ENCODE measurements at regions not wholly inside any gene's neighbourhood (a gene's known extent, or its start where the extent isn't known, plus 50 kb on each side); places are given as distances from the start of the nearest gene placed in this dataset.

GRCh38 chr2:104448661-104449440, 405.1 kb upstream of the POU3F3 start:
- no peak overlapping the region for H3K4me3 ChIP-seq (ENCODE audit: low read depth, poor library complexity, severe bottlenecking)
- TF ChIP-seq POLR2A (IDR thresholded peaks at IDR 0.05) (no peak), CTCF (IDR thresholded peaks at IDR 0.05) (no peak)
- intact Hi-C loops (cut with DNase I; ENCODE audit: low total_unique reads) = no loop called here
- 62 to 69% methylated on average over 5 of the region's 5 CpGs for WGBS, 2 donors
- DNase-seq (ENCODE audit: low spot score in 2 of 2) = no peak

GRCh38 chr2:104452558-104452957, 401.4 kb upstream of the POU3F3 start:
- 68 to 83% methylated on average over 2 of the region's 2 CpGs for WGBS, 2 donors

GRCh38 chr2:104462731-104463130, 391.2 kb upstream of the POU3F3 start:
- intact Hi-C loops (cut with DNase I; ENCODE audit: low total_unique reads) = no loop called here
- no peak for DNase-seq (ENCODE audit: low spot score in 2 of 2)
- no peak overlapping the region for H3K4me3 ChIP-seq (ENCODE audit: low read depth, poor library complexity, severe bottlenecking)
- 85 to 86% methylated on average over 2 of the region's 2 CpGs for WGBS, 2 donors
- no peak for TF ChIP-seq CTCF (IDR thresholded peaks at IDR 0.05)
- no peak for TF ChIP-seq POLR2A (IDR thresholded peaks at IDR 0.05)

More at GRCh38 chr2:104452558-104452957, 401.4 kb upstream of the POU3F3 start:
- intact Hi-C loops (cut with DNase I; ENCODE audit: low total_unique reads) = no loop called here
- DNase-seq (ENCODE audit: low spot score in 2 of 2) = no peak
- TF ChIP-seq POLR2A (IDR thresholded peaks at IDR 0.05) = no peak
- TF ChIP-seq CTCF (IDR thresholded peaks at IDR 0.05) = no peak
- H3K4me3 ChIP-seq (ENCODE audit: low read depth, poor library complexity, severe bottlenecking) = no peak overlapping the region

- DNase-seq (ENCODE audit: low spot score in 2 of 2) = no peak
- intact Hi-C loops (cut with DNase I; ENCODE audit: low total_unique reads) = no loop called here
- H3K4me3 ChIP-seq (ENCODE audit: low read depth, poor library complexity, severe bottlenecking) = no peak overlapping the region
- 61 to 85% methylated on average over 4 of the region's 4 CpGs for WGBS, 2 donors
- TF ChIP-seq CTCF (IDR thresholded peaks at IDR 0.05) = no peak
- no peak for TF ChIP-seq POLR2A (IDR thresholded peaks at IDR 0.05)
Observed at GRCh38 chr2:104465981-104466380, 387.9 kb upstream of the POU3F3 start.

GRCh38 chr2:104468846-104469245, 385.1 kb upstream of the POU3F3 start:
- no peak for DNase-seq (ENCODE audit: low spot score in 2 of 2)
- 63 to 64% methylated on average over 6 of the region's 6 CpGs for WGBS, 2 donors
- intact Hi-C loops (cut with DNase I; ENCODE audit: low total_unique reads) = no loop called here
- TF ChIP-seq CTCF (IDR thresholded peaks at IDR 0.05) (no peak), POLR2A (IDR thresholded peaks at IDR 0.05) (no peak)
- no peak overlapping the region for H3K4me3 ChIP-seq (ENCODE audit: low read depth, poor library complexity, severe bottlenecking)

GRCh38 chr2:104472076-104472475, 381.8 kb upstream of the POU3F3 start:
- 76 to 80% methylated on average over 2 of the region's 2 CpGs for WGBS, 2 donors
- intact Hi-C loops (cut with DNase I; ENCODE audit: low total_unique reads) = no loop called here
- H3K4me3 ChIP-seq (ENCODE audit: low read depth, poor library complexity, severe bottlenecking) = no peak overlapping the region
- DNase-seq (ENCODE audit: low spot score in 2 of 2) = no peak
- no peak for TF ChIP-seq CTCF (IDR thresholded peaks at IDR 0.05)
- no peak for TF ChIP-seq POLR2A (IDR thresholded peaks at IDR 0.05)

Data from lower leg skin (tissue), 4 donors.